K562 (cell line): ENCODE measurements at regions not wholly inside any gene's neighbourhood (a gene's known extent, or its start where the extent isn't known, plus 50 kb on each side); places are given as distances from the start of the nearest gene placed in this dataset.

ENCODE experiments used
- SIX5 ChIP-seq, 2 experiments: IDR thresholded peaks; 2 replicates each; pipeline ENCODE4 v1.6.1; 2011; ENCODE audit warnings: low read length in 2 of 2, borderline replicate concordance in 1 of 2, low read depth in 1 of 2, mild to moderate bottlenecking in 1 of 2, moderate library complexity in 1 of 2; ENCODE audit not compliant: insufficient read depth in 1 of 2
- ZNF778 ChIP-seq: fragments of 450-650 bp; formaldehyde crosslinking; IDR thresholded peaks from 2 replicates; pipeline ENCODE4 v1.4.0; 2020; ENCODE audit warnings: mild to moderate bottlenecking, moderate library complexity

GRCh38 chr7:155979994-155980393, 167.7 kb upstream of the SHH start:
- no peak for TF ChIP-seq ZNF778 (CRISPR knock-in tag)
- no peak for TF ChIP-seq SIX5 (IDR thresholded peaks at IDR 0.05; ENCODE audit: borderline replicate concordance in 1 of 2, insufficient read depth in 1 of 2, low read depth in 1 of 2, low read length in 2 of 2)
